GM18498 (cell line): ENCODE measurements at regions not wholly inside any gene's neighbourhood (a gene's known extent, or its start where the extent isn't known, plus 50 kb on each side); places are given as distances from the start of the nearest gene placed in this dataset.

ENCODE experiments used
- ATAC-seq: cut with Tn5 transposase; IDR thresholded peaks from one replicate; pipeline ENCODE4 v1.9.1; 2021; ENCODE audit warnings: mild to moderate bottlenecking, moderate library complexity; ENCODE audit not compliant: unreplicated experiment

DNA sequence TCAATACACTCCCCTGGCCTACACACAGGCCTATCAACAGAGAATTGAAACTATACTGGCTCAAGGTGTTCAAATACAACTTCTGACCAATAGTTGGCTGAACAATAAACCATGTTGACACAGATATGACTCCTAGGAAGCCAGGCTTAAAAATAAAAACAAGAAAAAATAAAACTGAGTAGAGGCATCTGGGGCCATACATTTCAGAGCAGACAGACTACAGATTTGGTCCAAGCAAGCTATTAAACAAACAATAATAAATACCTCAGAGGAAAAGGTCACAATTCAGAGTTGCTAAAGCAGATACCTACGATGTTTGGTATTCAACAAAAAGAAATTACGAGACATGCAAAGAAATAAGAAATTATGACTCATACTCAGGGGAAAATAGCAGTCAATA lies 132.8 kb upstream of the ACVR2A start:
- ATAC-seq: no peak

DNA sequence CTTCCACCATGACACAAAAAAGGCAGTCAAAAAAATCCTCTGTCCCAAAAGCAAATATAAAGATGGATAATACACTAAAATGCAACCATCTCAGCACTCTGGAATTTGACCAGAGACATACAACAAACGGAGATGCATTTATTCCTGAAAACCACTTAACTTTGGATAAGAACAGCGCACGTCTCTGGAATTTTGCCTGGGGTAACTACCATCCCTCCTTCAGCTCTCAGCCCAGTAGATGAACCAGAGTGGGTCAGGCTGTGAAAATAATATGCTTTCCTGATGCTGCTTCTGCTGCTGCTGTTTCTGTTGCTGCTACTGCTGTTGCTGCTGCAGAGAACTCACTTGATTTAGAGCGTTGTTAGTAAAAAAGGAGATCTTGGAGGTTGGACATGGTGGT lies 133.8 kb upstream of the ACVR2A start:
- no peak for ATAC-seq

DNA sequence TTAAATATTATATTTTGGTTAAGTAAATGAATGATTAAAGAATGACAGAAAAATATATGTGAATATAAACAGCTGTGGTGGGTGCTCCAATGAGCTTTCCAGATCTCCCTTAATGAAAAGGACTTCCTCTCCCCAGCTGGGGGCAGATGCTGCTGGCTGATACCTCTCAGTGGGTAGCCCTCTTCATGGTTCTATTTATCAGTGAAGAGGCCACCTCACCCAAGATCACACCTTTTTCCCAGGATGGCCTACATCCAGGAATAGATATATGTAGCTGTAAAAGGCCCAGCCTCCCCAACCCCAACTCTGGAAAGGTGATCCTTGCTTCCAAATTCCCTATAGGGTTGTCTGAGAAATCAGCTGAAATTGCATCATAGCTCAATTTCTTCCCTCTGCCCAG lies 135.2 kb upstream of the ACVR2A start:
- ATAC-seq: no peak

DNA sequence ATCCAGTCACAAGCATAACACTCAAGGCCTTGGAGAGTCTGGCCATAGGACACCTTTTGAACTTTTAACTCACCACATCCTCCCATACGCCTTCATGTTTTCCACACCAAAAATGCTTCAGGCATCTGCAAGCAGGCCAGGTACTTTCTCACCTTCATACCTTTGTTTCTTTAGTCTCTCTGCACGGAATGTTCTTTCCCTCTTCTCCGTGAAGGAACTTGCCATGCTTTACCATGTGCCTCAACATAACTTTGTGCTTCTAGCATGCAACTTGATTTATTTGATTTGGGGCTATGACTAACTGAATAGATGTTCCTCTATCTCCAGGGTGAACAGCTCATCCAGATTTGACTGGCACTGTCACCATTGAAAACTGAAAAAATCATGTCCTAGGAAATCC lies 141.7 kb upstream of the ACVR2A start:
- no peak for ATAC-seq

DNA sequence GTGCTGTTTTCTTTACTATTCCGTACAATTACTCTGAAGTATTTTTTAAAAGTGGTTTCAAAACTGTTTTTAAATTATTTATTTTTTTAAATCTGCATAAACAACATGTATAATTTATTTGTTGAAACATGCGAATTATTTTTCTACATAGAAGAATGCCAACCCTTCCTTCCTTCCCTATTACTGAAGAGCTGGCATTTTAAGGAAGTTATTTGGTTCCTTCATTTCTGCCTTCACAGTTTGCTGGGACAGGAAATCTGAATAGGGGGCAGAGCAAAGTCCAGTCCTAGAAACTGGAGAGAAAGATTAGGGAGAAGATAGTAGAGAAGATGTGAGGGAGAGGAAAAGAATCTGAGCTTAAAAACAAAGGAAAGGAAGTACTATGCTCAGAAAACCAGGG lies 146.7 kb upstream of the ACVR2A start:
- ATAC-seq: no peak

DNA sequence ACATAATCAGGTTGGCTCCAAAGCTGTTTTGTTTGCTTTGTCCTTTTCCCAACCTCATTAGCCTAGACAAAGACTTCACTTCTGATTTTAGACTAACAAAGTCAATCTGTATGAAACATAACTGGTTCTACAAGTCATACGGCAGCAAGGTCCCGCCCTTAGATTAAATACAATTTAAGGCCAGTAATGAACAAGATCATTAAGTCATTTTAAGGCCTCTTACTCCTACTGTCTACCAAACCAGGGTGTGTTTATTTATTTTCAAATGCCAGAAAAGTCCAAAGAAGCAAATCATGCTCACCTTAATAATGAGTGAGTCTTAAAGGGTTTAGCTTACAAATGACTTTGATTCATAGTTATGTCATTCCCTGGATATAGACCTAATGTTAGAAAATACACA lies 148.4 kb upstream of the ACVR2A start:
- ATAC-seq: no peak

DNA sequence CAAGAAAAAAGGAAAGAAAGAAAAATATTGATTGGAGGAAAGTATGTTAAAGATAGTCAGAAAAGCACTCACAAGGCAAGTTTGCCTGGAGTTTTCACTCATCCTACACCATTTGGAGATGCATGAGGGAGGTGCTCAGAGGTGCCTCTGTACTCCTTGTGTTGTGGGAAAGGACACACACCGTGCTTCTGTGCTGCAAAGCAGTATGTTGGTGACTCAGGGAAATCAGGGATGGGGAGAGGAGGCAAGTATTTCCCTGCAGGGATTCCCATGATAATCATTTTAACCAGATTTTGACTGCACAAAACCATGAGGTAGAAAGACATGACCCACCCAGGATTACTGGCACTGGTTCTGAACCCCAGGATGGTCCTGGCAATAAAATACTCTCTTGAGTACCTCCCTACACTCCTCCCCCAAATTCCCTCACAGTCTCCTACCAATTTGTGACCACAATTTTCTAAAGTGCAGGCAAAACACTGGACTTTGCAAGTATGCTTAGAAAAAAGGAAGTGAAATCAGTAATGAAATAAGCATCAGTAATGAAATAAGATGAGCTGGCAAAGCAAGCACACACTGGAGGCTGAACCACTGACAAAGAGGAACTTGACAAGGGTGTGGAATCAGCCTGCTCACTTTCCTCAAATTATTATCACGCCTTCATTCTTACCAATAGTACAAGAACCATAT lies 155.5 kb upstream of the ACVR2A start:
- peak; percentile 100 for ATAC-seq

DNA sequence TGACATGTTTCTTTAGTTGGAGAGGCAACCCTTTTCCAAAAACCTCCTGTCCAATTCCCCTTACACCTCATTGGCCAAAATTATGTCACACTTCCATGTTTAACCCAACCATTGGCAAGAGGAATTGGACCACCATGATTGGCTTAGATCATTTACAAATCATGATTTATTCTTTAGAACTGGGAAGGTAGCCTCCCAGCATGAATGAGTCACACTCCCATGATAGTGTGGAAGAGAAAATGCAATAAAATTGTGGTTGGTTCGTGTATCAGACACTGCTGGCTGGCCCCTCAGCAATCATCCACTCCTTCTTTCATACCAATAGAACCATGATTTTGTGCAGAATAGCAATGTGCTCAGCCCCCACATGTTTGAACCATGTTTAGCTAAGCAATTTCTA lies 156.6 kb upstream of the ACVR2A start:
- ATAC-seq: no peak

DNA sequence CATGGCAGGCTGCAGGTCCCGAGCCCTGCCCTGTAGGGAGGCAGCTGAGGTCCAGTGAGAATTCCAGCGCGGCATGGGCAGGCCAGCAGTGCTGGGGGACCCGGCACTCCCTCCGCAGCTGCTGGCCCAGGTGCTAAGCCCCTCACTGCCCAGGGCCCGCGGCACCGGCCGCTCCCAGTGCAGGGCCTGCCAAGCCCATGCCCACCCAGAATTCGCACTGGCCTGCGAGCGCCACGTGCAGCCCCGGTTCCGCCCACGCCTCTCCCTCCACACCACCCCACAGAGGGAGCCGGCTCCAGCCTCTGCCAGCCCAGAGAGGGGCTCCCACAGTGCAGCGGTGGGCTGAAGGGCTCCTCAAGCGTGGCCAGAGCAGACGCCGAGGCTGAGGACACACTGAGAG lies 158.5 kb upstream of the ACVR2A start:
- ATAC-seq: no peak

DNA sequence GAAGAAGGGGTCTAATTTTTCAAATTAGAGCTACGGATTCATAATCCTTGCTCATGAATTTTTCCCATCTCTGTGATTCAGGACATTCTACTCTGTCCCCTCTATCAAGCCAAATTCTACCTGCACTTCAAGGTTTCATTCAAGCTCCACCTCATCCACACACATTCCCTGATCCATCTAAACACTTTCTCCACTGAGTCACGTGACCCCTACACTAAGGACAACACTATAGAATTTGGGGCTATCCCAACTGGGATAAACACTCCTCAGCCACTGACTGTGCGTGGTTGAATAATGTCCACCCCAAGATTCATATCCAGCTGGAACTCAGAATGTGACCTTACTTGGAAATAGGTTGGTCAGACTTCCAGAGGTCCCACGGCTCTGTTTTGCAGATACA lies 159.9 kb upstream of the ACVR2A start:
- no peak for ATAC-seq

DNA sequence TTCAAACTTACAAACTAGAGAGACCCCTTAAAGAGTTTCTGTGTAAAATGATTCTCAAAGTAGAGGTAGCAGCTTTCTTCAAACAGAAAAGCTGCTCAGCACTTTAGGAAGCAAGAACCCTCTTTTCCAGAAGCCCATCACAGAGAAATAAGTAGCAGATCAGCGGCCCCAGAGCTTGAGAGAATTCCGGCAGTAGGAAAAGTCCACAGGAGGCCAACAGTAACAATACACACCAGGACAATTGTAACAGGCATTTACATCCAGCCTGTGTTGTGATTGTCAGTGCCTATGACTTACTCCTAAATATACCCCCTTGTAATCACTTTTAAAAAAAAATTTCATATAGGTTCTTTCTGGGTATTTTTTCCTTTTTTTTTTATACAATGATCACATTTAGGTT lies 161.4 kb upstream of the ACVR2A start:
- no peak for ATAC-seq

DNA sequence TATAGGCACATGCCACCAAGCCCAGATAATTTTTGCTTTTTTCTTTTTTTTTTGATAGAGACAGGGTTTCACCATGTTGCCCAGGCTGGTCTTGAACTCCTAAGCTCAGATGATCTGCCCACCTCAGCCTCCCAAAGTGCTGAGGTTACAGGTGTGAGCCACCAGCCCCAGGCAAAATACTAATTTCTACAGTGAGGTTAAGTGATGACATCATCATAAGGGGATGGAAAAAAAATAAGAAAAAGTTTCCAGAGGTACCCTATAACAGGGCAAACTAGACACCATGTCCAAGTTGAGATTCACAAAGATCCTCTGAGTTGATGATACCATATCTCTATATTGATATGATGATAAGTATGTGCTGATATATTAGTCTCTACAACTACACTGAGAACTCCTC lies 163.7 kb upstream of the ACVR2A start:
- ATAC-seq: no peak

DNA sequence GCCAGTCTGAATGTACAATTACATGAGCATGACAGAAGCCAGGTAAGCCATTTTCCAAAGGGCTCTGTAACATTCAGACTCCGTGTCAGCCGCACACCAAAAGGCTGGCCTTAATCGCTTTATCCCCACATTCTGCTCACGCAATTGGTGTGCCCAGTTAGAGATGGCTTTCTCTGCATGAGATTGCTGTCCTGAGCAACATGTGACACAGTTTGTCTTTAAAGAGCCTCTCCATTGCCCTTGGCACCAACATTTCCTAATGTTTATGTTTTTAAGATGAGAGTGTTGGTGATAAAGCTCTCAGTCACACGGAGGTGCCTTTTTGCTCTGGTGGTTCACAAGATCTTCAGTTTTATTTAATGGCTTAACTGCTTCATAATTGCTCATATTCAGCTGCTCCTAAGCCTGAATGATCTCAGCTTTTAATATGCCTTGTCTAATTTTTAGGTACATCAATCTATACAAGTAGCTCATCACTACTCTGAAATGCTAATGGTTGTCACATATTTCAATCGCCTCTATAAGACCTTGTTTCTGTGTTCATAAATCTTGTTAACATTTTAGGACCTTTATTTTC lies 164.8 kb upstream of the ACVR2A start:
- no peak for ATAC-seq

DNA sequence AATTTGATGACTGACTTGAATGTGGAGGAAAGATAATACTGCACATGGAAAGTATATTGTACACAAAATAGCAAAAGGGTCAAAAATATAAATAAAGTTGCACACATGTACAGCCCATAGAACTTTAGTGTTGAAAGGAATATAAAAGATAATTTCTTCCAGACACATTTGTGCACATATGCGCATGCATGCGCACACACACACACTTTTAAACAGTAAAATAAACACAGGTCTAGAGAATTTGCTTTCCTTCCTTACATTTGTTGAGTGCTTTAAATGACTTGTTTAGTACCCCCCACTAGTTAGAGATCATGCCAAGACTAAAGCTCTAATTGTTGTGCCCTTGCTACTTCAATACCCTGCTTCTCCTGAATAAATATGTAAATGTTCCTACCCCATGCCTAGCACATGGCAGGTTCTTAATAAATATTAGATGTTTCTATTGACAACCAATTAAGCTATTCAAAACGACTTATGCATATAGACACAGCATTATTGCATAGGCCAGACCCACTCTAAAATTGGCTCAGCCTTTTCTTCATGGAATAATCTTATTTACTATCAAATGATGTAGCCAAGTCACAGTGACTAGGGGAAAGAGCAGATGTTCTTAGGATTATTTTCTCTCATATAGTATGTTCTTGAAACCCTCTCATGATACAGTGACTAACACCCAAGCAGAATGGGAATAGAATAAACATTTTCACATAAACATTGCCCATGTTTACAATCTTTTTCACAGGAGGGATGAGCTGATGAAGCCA lies 165.5 kb upstream of the ACVR2A start:
- no peak for ATAC-seq

DNA sequence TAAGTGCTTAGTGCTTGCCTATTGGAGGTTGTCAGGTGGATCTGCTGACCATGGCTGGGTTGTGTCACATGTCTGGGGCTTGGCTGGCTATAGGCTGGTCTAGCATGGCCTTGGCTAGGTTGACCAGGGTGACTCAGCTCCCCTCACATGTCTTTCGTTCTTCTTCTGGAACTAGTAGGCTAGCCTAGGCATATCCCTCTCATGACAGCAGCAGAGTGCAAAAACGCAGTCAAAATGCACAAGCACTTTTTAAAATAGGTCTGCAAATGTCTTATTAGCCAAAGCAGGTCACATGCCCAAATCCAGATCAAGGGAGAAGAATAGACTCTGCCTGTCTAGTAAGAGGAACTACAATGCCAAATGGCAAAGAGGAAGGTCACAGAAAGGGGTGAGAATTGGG lies 179.7 kb upstream of the ACVR2A start:
- ATAC-seq: no peak

DNA sequence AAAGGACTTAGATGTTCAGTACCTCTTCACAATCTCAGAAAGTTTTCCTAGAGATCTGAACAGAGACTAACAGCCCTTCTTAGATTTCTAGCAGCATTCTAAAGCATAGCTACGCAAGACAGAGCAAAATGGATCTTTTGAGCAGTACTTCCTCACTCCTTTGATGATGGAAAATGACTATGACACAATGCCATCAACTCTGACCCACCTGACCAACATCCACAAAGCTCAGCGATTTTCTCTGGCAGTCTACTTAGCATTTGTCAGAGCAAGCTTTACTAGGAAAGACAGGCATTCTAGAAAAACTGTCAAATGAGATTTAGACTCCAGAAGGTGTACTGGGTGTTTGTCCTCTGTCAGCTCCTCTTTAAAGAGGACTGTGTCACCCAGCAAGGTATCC lies 180.9 kb upstream of the ACVR2A start:
- no peak for ATAC-seq

DNA sequence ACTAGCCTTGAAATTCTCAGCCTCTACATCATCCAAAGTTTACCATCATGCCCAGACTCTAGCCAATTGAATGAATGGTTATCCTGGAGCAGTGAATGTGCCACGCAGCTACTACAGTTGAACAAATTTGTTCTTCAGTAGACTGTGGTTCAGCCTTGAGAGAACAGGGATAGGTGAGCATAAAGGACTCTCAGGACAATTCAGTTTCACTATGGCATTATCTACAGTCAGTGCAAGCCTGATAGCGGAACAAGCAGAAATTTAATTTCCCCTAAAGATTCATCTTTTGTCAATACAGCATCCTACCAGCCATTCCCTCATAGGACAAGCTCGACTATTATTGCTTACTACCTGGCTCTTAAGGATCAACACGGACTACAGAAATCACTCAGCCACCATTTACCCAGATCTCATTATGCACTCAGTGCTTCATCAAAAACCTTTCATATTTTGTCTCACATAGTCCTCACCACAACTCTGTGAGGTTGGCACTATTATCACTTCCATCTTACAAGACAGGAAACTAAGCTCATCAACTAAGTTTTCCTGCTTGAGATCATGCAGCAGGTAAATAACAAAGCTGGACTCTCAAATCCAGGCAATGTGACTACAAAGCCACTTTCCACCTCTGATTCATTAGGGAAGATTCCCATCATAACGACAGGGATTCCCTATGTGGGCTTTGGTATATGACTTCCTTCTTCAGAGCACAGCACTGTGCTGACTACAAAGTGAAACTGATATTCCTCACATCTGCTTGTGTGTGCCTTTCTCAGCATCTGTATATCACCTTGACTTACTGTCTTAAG lies 181.5 kb upstream of the ACVR2A start:
- peak; percentile 89 for ATAC-seq

DNA sequence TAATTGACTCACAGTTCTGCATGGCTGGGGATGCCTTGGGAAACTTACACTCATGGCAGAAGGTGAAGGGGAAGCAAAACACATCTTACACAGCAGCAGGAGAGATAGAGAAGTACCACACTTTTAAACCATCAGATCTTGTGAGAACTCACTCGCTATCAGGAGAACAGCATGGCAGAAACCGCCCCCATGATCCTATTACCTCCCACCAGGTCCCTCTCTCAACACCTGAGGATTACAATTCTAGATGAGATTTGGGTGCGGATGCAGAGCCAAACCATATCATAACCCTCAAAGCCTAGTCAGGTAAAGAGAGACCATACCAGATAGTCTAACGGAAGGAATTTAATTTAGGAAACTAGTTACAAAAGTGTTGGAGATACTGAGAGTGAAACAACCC lies 182.6 kb upstream of the ACVR2A start:
- no peak for ATAC-seq

DNA sequence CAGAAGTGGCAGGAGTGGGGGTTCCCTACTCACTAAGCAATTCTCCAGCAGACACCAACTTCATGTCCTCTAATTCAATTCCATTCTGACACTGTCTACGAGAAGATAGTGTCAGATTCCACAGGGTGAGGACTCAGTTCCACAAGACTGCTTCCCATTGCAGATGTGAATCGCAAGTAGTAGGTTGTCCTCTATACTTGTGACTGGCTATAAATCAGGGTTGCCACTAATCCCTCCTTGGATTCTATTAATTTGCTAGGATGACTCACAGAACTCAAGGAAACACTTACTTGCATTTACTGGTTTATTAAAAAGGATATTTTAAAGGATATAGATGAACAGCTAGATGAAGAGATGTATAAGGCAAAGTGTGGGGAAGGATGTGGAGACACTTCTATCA lies 184.1 kb upstream of the ACVR2A start:
- ATAC-seq: no peak

DNA sequence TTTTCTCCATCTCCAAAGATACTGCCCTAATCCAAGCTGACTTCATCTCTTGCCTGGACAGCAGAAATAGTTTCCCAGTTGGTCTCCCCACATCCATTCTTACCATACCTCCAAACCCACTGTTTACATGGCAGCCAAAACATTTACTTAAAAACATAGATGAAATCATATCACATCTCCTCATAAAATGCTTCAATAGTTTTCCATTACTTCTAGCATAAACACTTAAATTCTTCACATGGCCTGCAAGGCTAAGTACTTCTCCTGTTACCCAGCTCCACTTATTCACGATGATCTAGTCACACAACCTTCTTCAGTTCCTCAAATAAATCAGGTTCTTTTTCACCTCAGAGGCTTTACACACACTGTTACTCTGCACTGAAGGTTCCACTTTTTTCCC lies 185.8 kb upstream of the ACVR2A start:
- no peak for ATAC-seq
